ENCODE measurements at regions not wholly inside any gene's neighbourhood (a gene's known extent, or its start where the extent isn't known, plus 50 kb on each side); places are given as distances from the start of the nearest gene placed in this dataset.
"Not testable (repeated sequence)": the region's sequence is repeated elsewhere in the genome, so short reads cannot be mapped to it uniquely, and the experiment has no call there.

DNA sequence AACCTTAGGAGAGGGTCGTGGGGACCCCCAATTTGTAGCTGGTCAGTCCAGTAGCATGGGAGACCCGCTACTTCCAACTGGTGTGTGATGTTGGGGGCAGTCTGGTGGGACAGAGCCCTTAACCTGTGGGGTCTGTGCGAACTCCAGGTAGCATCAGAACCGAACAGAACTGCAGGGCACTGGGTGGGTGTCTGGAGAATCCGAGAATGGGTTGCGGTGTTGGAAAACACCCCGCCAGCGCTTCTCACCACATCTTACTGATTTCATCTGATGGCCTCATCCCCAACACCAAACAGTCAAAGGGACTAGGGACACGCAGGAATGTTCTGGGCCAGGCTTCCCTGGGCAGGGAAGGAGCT is 89.3 kb downstream of the KCNJ18 start:
- peak; percentile 15 for ATAC-seq

GRCh38 chr17:21782107-21782506 is 89.8 kb downstream of the KCNJ18 start:
- not testable (repeated sequence) for ATAC-seq

- not testable (repeated sequence) for ATAC-seq
Measured at GRCh38 chr17:21782604-21783003, 90.3 kb downstream of the KCNJ18 start.

- peak; percentile 35 for ATAC-seq
Measured at GRCh38 chr17:21783017-21783416, 90.7 kb downstream of the KCNJ18 start.

- not testable (repeated sequence) for ATAC-seq
Measured at GRCh38 chr17:21814272-21814671, 121.9 kb downstream of the KCNJ18 start.

DNA sequence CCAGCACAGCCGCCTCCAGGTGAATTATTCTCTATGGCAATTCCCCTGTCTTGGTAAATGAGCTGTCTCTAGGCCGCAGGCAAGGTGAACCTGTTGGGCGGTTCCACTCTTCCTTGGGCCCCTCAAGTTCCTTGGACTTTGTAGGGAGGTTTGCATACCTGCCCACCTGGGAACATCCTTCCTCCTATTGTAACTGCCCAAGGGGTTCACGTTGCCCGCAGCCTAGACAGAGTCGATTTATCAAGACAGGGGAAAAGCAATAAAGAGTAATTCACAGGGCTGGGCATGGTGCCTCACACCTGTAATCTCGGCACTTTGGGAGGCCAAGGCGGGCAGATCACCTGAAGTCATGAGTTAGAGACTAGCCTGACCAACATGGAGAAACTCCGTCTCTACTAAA is 122.5 kb downstream of the KCNJ18 start:
- peak; percentile 36 for ATAC-seq

DNA sequence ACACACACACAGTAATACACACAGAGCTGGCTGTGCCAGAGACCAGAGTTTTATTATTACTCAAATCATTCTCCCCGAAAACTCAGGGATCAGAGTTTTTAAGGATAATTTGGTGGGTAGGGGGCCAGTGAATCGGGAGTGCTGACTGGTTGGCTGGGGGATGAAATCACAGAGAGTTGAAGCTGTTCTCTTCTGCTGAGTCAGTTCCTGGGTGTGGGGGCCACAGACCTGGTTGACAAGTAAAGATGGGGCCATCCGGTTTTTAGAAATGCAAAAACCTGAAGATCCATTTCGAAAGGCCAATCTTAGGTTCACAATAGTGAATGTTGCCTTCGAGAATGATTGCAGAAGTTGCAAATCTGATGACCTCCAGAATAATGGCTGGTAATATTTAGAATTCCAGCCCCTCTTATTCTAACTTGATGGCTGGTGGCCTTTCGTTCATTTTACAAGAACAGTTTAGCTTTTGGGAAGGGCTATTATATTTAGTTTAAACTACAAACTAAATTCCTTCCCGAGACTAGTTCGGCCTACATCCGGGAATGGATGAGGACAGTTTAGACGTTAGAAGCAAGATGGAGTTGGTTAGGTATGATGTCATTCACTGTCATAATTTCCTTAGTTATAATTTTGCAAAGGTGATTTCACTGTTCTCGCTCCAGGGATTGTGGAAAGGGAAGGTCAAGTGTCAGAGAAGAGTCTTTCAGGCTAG is 123.2 kb downstream of the KCNJ18 start:
- no peak for ATAC-seq

GRCh38 chr17:21816592-21817567 is 124.6 kb downstream of the KCNJ18 start:
- no peak for ATAC-seq

- ATAC-seq, result no peak
Measured at GRCh38 chr17:21817791-21818364, 125.6 kb downstream of the KCNJ18 start.

- no peak for ATAC-seq
Measured at GRCh38 chr17:21823090-21823489, 130.8 kb downstream of the KCNJ18 start.

GRCh38 chr17:21823643-21824042 is 131.3 kb downstream of the KCNJ18 start:
- ATAC-seq, result no peak

GRCh38 chr17:21841839-21842238 is 149.5 kb downstream of the KCNJ18 start:
- no peak for ATAC-seq

GRCh38 chr17:21842332-21843317 is 150.3 kb downstream of the KCNJ18 start:
- ATAC-seq, result no peak

- no peak for ATAC-seq
Measured at GRCh38 chr17:21843318-21843865, 151.1 kb downstream of the KCNJ18 start.

GRCh38 chr17:21843951-21844590 is 151.7 kb downstream of the KCNJ18 start:
- ATAC-seq, result no peak

DNA sequence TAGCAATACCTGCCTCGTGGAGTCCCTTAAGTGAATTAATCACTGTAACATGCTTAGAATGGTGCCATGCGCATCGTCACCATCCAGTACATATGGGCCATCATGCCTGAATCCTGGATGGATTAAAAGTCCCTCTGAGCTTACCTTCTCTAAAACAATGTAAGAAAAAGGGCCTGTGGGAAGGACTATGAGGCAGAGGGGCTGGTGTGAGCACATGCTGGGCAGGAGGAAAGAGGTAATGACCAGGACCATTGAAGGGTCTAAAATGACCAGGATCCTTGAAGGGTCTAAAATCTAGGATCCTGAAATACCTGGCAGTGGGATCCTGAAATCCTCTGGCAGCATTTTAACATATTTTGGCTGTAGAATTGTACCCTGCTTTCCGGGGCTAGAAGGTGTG is 156.2 kb downstream of the KCNJ18 start:
- ATAC-seq, result not testable (repeated sequence)

- ATAC-seq, result not testable (repeated sequence)
Measured at GRCh38 chr17:21849030-21849429, 156.7 kb downstream of the KCNJ18 start.

DNA sequence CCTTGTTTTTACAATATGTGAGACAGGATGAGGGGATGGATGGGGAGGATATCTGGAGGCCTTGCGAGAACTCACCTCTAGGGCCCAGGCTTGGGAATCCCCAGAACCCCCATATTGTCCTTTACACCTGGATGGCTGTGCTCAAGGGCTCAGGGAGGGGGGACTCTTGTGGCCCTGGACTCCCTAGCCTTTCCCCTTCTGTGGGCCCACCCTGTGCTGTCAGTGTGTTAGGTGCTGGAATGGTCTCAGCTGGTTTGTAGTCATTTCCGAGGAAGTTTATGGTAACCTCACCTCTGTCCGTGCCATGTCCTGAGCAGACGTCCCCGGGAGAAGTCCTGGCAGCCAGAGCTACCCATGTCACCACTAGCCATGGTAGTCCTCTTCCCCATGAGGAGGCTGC is 158.3 kb downstream of the KCNJ18 start:
- ATAC-seq, result not testable (repeated sequence)

Data from esophagus mucosa (tissue), 1 donor.